ENCODE measurements at regions not wholly inside any gene's neighbourhood (a gene's known extent, or its start where the extent isn't known, plus 50 kb on each side); places are given as distances from the start of the nearest gene placed in this dataset.

DNA sequence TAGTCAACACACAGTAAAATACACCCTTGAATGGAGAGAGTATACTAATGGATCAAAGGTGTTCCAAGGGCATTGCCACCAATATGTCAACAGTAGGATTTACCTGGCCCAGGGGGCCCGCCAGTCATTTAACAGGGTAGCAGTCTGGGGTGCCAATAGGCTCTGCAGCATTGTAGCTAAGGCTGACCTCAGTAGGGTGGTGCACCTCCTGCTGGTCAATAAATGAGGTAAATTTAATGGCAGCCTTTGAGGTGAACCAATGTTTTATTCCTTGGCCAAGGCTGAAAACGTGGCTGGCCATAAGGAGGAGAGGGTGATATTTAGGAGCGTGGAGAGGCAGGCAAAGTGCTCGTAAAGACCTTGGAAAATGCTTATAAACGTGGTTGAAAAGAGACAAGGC, 147.2 kb downstream of the RPS12 start:
- TF ChIP-seq, protein P1, sequence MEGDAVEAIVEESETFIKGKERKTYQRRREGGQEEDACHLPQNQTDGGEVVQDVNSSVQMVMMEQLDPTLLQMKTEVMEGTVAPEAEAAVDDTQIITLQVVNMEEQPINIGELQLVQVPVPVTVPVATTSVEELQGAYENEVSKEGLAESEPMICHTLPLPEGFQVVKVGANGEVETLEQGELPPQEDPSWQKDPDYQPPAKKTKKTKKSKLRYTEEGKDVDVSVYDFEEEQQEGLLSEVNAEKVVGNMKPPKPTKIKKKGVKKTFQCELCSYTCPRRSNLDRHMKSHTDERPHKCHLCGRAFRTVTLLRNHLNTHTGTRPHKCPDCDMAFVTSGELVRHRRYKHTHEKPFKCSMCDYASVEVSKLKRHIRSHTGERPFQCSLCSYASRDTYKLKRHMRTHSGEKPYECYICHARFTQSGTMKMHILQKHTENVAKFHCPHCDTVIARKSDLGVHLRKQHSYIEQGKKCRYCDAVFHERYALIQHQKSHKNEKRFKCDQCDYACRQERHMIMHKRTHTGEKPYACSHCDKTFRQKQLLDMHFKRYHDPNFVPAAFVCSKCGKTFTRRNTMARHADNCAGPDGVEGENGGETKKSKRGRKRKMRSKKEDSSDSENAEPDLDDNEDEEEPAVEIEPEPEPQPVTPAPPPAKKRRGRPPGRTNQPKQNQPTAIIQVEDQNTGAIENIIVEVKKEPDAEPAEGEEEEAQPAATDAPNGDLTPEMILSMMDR (IDR thresholded peaks at IDR 0.05; ENCODE audit: control extremely low read depth in 1 of 3, insufficient read depth in 1 of 3, low read depth in 1 of 3, low read length in 3 of 3): peak in 2 of 3 experiments; percentile 25 to 45; a peak in 3 of 4 replicates
- TF ChIP-seq BRCA1 (IDR thresholded peaks at IDR 0.05; ENCODE audit: low read depth, low read length) (no peak), POLR2A (IDR thresholded peaks at IDR 0.05; ENCODE audit: control extremely low read depth in 1 of 2, low read depth in 2 of 2, low read length in 2 of 2) (no peak), SIN3A (conservative IDR thresholded peaks at IDR 0.05 in 1 of 2, IDR thresholded peaks at IDR 0.05 in 1 of 2; ENCODE audit: low read depth in 1 of 2, low read length in 2 of 2) (no peak), CBX5 (IDR thresholded peaks at IDR 0.05; ENCODE audit: low read depth, low read length) (no peak), ZNF274 (IDR thresholded peaks at IDR 0.05; ENCODE audit: borderline replicate concordance, extremely low read depth, low read length) (no peak), RNF2 (IDR thresholded peaks at IDR 0.05; ENCODE audit: borderline replicate concordance, low read depth, low read length, missing control alignments, poor library complexity, severe bottlenecking) (no peak), EP300 (IDR thresholded peaks at IDR 0.05; ENCODE audit: borderline replicate concordance in 1 of 2, low read depth in 2 of 2, low read length in 2 of 2) (no peak)
- TF ChIP-seq, protein P2, sequence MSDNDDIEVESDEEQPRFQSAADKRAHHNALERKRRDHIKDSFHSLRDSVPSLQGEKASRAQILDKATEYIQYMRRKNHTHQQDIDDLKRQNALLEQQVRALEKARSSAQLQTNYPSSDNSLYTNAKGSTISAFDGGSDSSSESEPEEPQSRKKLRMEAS (IDR thresholded peaks at IDR 0.05): no peak

All from H1 (cell line).